ENCODE measurements at regions not wholly inside any gene's neighbourhood (a gene's known extent, or its start where the extent isn't known, plus 50 kb on each side); places are given as distances from the start of the nearest gene placed in this dataset.

DNA sequence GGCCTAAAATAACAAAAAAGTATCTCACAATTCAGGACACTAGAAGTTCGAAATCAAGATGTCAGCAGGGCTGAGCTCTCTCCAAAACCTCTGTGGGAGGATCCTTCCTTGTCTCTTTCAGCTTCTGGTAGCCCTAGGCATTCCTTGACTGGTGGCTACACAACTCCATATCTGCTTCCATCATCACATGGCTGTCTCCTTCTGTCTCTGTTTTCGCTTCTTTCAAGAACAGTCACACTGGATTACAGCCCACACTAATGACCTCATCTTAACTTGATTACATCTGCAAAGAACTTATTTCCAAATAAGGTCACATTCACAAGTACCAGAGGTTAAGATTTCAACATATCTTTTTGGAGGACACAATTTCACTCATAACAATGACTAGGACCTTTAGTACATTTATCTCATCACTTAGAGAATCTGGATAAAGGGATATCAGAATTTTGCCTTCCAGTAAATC is 275.2 kb downstream of the IRS1 start:
- TF ChIP-seq CTCF (IDR thresholded peaks at IDR 0.05) (no peak), POLR2A (IDR thresholded peaks at IDR 0.05) (no peak)
